ENCODE measurements at regions not wholly inside any gene's neighbourhood (a gene's known extent, or its start where the extent isn't known, plus 50 kb on each side); places are given as distances from the start of the nearest gene placed in this dataset.

DNA sequence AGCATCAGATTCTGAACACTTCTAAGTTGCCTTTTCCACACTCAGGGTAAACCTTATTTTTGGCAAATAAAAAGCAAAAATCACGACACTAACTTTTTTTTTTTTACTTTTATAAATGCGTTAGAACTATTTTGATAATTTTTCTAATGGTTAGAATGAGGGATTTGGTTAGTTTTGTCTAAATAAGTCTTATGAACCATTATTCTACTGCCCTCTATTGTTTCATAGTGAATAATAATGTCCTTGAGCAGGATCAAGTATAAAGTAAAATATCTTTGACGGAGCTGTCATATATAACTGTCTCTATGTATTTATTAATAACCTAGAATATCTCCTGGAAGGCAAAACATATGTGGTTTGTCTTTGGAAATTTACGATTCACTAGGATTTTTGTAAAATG, 631.8 kb downstream of the GABRG2 start:
- H3K27me3 ChIP-seq (replicated peaks) = no peaks in the 10 kb centered on the region
- DNase-seq = no peak
- H3K36me3 ChIP-seq (replicated peaks) = no peaks in the 10 kb centered on the region
- no peak overlapping the region for H3K27ac ChIP-seq
- in situ Hi-C loops (cut with HindIII; ENCODE audit: low pct_ligation_motif_present, low sequenced_read_pairs) = no loop called here
- TF ChIP-seq, protein P1, sequence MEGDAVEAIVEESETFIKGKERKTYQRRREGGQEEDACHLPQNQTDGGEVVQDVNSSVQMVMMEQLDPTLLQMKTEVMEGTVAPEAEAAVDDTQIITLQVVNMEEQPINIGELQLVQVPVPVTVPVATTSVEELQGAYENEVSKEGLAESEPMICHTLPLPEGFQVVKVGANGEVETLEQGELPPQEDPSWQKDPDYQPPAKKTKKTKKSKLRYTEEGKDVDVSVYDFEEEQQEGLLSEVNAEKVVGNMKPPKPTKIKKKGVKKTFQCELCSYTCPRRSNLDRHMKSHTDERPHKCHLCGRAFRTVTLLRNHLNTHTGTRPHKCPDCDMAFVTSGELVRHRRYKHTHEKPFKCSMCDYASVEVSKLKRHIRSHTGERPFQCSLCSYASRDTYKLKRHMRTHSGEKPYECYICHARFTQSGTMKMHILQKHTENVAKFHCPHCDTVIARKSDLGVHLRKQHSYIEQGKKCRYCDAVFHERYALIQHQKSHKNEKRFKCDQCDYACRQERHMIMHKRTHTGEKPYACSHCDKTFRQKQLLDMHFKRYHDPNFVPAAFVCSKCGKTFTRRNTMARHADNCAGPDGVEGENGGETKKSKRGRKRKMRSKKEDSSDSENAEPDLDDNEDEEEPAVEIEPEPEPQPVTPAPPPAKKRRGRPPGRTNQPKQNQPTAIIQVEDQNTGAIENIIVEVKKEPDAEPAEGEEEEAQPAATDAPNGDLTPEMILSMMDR (IDR thresholded peaks at IDR 0.05; ENCODE audit: low read depth, low read length, missing control alignments) = no peak
- H3K4me3 ChIP-seq (ENCODE audit: low read depth, low read length) = no peak overlapping the region

GRCh38 chr5:162703914-162704313, 636.3 kb downstream of the GABRG2 start:
- TF ChIP-seq, protein P1 (IDR thresholded peaks at IDR 0.05; ENCODE audit: low read depth, low read length, missing control alignments) = no peak
- Histone ChIP-seq H3K27ac (no peak overlapping the region), H3K4me3 (ENCODE audit: low read depth, low read length) (no peak overlapping the region), H3K27me3 (replicated peaks) (no peaks in the 10 kb centered on the region), H3K36me3 (replicated peaks) (no peaks in the 10 kb centered on the region)
- no peak for DNase-seq
- in situ Hi-C loops (cut with HindIII; ENCODE audit: low pct_ligation_motif_present, low sequenced_read_pairs) = no loop called here

DNA sequence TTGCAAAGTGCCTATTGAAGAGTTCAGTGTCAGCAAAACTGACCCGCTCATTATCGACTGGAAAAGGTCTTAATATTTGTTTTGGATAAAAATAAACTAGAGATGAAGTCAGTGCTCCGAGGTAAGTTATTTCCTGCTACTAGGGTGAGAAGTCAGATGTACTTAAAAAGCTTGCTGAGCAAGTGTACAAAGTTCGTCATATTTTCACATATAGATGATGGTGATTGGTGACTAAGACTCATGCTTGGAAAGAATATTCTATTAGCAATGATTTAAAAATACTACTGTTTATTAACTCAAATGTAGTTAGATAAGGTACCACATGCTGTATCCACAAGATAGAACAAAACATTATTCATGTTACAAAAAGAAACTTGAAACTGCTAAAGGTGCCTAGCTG, 643.7 kb downstream of the GABRG2 start:
- TF ChIP-seq, protein P1 (IDR thresholded peaks at IDR 0.05; ENCODE audit: low read depth, low read length, missing control alignments) = no peak
- no peaks in the 10 kb centered on the region for H3K36me3 ChIP-seq (replicated peaks)
- H3K27ac ChIP-seq = no peak overlapping the region
- H3K27me3 ChIP-seq (replicated peaks) = no peaks in the 10 kb centered on the region
- H3K4me3 ChIP-seq (ENCODE audit: low read depth, low read length) = no peak overlapping the region
- in situ Hi-C loops (cut with HindIII; ENCODE audit: low pct_ligation_motif_present, low sequenced_read_pairs) = no loop called here
- no peak for DNase-seq

DNA sequence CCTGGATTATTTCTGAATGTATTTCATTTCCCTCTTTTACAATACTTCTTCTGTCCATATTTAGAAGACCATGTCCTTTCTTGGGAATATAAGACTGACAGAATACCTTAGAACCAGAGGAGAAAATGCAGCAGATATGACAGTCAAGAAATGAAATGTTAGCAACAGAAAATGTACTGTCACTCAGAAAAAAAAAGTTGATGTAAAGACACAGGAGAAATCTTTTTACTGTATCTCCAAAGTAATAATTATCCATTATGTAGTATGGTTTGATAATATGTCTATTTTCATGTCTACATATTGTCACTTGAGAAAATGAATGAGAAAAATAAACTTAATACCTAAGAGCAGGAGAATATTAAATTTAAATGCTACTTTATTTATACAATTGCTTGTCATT, 652.1 kb downstream of the GABRG2 start:
- TF ChIP-seq, protein P1 (IDR thresholded peaks at IDR 0.05; ENCODE audit: low read depth, low read length, missing control alignments) = no peak
- Histone ChIP-seq H3K27ac (no peak overlapping the region), H3K36me3 (replicated peaks) (no peaks in the 10 kb centered on the region), H3K27me3 (replicated peaks) (no peaks in the 10 kb centered on the region), H3K4me3 (ENCODE audit: low read depth, low read length) (no peak overlapping the region)
- DNase-seq = no peak
- in situ Hi-C loops (cut with HindIII; ENCODE audit: low pct_ligation_motif_present, low sequenced_read_pairs) = no loop called here

- TF ChIP-seq, protein P1 (IDR thresholded peaks at IDR 0.05; ENCODE audit: low read depth, low read length, missing control alignments) = no peak
Observed at GRCh38 chr5:162721125-162721524, 653.6 kb downstream of the GABRG2 start.

GRCh38 chr5:162752612-162753011, 684.8 kb upstream of the CCNG1 start:
- DNase-seq = no peak
- in situ Hi-C loops (cut with HindIII; ENCODE audit: low pct_ligation_motif_present, low sequenced_read_pairs) = no loop called here
- TF ChIP-seq, protein P1 (IDR thresholded peaks at IDR 0.05; ENCODE audit: low read depth, low read length, missing control alignments) = no peak
- Histone ChIP-seq H3K27ac (no peak overlapping the region), H3K36me3 (replicated peaks) (no peaks in the 10 kb centered on the region), H3K4me3 (ENCODE audit: low read depth, low read length) (no peak overlapping the region), H3K27me3 (replicated peaks) (no peaks in the 10 kb centered on the region)

More at GRCh38 chr5:162721125-162721524, 653.6 kb downstream of the GABRG2 start:
- no peaks in the 10 kb centered on the region for H3K36me3 ChIP-seq (replicated peaks)
- no peaks in the 10 kb centered on the region for H3K27me3 ChIP-seq (replicated peaks)
- DNase-seq = no peak
- in situ Hi-C loops (cut with HindIII; ENCODE audit: low pct_ligation_motif_present, low sequenced_read_pairs) = no loop called here
- H3K27ac ChIP-seq = no peak overlapping the region
- no peak overlapping the region for H3K4me3 ChIP-seq (ENCODE audit: low read depth, low read length)

Measured in brain microvascular endothelial cell (primary cell).